ENCODE measurements at regions not wholly inside any gene's neighbourhood (a gene's known extent, or its start where the extent isn't known, plus 50 kb on each side); places are given as distances from the start of the nearest gene placed in this dataset.
"Not testable (repeated sequence)": the region's sequence is repeated elsewhere in the genome, so short reads cannot be mapped to it uniquely, and the experiment has no call there.

DNA sequence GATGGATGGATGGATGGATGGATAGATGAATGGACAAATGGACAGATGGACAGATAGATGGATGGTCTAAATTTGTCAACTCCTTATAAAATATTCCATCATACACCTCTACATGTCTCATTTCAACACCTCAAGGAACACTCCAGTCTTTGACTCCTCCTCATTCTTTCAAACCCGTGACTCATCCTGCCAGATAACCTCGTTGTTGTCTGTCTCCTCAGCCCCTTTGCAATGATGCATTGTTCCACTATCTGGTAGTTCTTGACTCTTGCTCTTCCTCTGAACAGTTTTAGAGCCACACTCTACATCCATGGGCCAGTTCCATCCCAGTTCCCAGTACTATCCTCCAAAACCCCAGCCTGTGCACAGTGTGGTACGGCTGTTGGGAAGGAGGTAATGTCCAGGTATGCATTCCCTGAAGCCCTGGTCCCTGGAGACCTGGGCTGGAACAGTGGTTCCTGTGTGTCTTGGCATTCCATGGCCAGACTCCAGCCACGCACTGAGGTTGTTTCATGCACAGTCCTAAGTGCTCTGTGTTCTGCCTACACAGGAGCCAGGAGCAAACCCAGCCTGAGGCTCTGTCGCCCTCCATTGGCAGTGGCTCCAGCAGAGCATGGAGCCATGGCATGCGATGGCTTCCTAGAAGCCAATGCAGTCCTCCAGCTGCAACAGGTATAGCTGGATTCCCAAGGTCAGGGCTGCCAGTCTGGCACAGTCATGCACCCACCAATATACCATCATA, 105.7 kb downstream of the C17orf67 start:
- ATAC-seq (ENCODE audit: poor library complexity) (no peak), DNase-seq (no peak)
- intact Hi-C loops (cut with DNase I): no loop called here

DNA sequence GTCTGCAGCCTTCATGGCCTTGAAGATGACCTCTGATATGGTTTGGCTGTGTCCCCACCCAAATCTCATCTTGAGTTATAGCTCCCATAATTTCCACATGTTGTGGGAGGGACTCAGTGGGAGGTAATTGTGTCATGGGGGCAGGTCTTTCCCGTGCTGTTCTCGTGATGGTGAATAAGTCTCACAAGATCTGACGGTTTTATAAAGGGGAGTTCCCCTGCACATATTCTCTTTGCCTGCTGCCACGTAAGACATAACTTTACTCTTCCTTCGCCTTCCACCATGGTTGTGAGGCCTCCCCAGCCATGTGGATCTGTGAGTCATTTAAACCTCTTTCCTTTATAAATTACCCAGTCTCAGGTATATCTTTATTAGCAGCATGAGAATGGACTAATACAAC, 102.6 kb downstream of the C17orf67 start:
- intact Hi-C loops (cut with DNase I); DNase-seq; ATAC-seq (ENCODE audit: poor library complexity): not testable (repeated sequence)

DNA sequence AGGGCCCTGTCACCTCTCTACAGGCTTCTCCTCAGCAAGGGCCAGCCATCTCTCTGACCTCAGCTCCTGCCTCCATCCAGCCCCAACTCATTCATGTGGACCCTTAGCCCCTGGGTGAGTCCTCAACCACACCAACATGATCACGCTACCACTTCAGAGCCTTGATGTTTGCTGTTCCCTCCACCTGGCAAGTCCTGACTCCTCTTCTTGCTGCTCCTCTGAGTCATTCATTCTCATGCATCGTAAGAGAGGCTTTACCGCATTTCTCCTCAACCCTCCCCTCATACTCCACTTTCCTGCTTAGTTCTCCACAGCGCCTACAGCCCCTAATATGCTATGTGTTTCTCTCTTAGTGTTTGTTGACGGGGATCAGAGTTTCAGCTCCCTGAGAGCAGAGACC, 99.9 kb downstream of the C17orf67 start:
- DNase-seq (no peak), ATAC-seq (ENCODE audit: poor library complexity) (no peak)
- intact Hi-C loops (cut with DNase I): no loop called here

GRCh38 chr17:56735842-56736241, 97.9 kb downstream of the C17orf67 start:
- DNase-seq: no peak
- ATAC-seq (ENCODE audit: poor library complexity): no peak
- intact Hi-C loops (cut with DNase I): no loop called here

GRCh38 chr17:56737421-56738161, 96.1 kb downstream of the C17orf67 start:
- intact Hi-C loops (cut with DNase I): no loop called here
- no peak for ATAC-seq (ENCODE audit: poor library complexity)
- no peak for DNase-seq

DNA sequence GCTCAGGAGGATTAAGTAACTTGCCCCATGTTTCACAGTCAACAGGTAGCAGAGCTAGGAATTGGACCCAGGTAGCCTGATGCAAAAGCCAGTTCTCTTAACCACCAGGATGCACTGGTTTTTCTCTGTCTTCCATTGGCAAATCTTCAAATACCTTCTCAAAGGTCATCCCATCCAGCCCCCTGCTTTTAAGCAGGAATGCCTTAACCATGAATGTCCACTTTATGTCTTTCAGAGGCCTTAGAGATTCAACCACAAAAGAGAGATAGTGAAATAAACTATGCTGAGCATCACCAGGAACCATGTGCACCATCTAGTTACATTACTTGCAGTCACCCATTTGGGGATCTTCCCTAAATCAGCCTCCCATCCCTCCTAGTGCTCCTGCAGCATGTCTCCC, 94.3 kb downstream of the C17orf67 start:
- intact Hi-C loops (cut with DNase I): no loop called here
- no peak for ATAC-seq (ENCODE audit: poor library complexity)
- DNase-seq: no peak

- intact Hi-C loops (cut with DNase I): no loop called here
- DNase-seq (no peak), ATAC-seq (ENCODE audit: poor library complexity) (no peak)
Measured at GRCh38 chr17:56739776-56740175, 93.9 kb downstream of the C17orf67 start.

GRCh38 chr17:56740481-56740880, 93.2 kb downstream of the C17orf67 start:
- intact Hi-C loops (cut with DNase I): no loop called here
- DNase-seq (no peak), ATAC-seq (ENCODE audit: poor library complexity) (no peak)

Measured in Right ventricle myocardium superior (tissue), 1 donor.